ENCODE measurements at regions not wholly inside any gene's neighbourhood (a gene's known extent, or its start where the extent isn't known, plus 50 kb on each side); places are given as distances from the start of the nearest gene placed in this dataset.

DNA sequence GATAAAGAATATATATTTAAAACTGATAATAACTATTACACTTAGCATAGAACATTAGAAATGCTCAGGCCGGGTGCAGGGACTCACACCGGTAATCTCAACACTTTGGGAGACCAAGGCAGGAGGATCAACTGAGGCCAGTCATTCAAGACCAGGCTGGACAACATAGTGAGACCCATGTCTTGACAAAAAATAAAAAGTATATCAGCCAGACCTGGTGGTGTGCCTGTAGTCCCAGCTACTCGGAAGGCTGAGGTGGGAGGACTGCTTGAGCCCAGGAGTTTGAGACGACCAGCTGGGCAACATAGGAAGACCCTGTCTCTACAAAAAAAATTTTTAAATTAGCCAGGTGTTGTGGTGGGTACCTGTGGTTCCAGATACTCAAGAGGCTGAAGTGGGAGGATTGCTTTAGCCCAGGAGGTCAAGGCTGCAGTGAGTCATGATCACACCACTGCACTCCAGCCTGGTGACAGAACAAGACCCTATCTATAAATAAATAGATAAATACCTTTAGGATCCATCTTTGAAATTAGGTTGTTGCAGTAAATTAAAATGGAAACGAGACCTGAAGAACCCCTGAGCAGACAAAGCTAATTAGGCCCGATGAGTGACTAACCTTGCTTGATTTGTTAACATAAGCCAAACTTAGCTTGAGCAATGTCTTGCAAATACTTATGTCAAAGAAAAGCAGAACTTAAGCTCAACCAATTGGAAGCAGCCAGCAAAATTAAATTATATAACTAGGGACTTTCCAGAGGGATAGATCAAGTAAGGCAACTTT lies 75.8 kb upstream of the E2F3 start:
- Histone ChIP-seq H3K27ac (ENCODE audit: low read length) (no peak overlapping the region), H3K27me3 (ENCODE audit: control insufficient read depth, insufficient read depth, low read length) (peaks cover 5% of the 10 kb centered on the region), H3K36me3 (ENCODE audit: control insufficient read depth, insufficient read depth, low read length) (no peaks in the 10 kb centered on the region), H3K4me3 (ENCODE audit: low read depth in 2 of 2, low read length in 2 of 2) (no peak overlapping the region), H3K9me3 (ENCODE audit: control insufficient read depth, insufficient read depth, low read depth, low read length) (no peaks in the 10 kb centered on the region), H3K4me1 (ENCODE audit: control insufficient read depth, insufficient read depth, low read length) (no peaks in the 10 kb centered on the region)
- ChIA-PET CTCF (no interaction called here), POLR2A (no interaction called here)
- TF ChIP-seq TCF7L2 (IDR thresholded peaks at IDR 0.05; ENCODE audit: low read depth, low read length), result no peak
- TF ChIP-seq, protein P1, sequence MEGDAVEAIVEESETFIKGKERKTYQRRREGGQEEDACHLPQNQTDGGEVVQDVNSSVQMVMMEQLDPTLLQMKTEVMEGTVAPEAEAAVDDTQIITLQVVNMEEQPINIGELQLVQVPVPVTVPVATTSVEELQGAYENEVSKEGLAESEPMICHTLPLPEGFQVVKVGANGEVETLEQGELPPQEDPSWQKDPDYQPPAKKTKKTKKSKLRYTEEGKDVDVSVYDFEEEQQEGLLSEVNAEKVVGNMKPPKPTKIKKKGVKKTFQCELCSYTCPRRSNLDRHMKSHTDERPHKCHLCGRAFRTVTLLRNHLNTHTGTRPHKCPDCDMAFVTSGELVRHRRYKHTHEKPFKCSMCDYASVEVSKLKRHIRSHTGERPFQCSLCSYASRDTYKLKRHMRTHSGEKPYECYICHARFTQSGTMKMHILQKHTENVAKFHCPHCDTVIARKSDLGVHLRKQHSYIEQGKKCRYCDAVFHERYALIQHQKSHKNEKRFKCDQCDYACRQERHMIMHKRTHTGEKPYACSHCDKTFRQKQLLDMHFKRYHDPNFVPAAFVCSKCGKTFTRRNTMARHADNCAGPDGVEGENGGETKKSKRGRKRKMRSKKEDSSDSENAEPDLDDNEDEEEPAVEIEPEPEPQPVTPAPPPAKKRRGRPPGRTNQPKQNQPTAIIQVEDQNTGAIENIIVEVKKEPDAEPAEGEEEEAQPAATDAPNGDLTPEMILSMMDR (IDR thresholded peaks at IDR 0.05), result no peak
- TF ChIP-seq, protein P2, sequence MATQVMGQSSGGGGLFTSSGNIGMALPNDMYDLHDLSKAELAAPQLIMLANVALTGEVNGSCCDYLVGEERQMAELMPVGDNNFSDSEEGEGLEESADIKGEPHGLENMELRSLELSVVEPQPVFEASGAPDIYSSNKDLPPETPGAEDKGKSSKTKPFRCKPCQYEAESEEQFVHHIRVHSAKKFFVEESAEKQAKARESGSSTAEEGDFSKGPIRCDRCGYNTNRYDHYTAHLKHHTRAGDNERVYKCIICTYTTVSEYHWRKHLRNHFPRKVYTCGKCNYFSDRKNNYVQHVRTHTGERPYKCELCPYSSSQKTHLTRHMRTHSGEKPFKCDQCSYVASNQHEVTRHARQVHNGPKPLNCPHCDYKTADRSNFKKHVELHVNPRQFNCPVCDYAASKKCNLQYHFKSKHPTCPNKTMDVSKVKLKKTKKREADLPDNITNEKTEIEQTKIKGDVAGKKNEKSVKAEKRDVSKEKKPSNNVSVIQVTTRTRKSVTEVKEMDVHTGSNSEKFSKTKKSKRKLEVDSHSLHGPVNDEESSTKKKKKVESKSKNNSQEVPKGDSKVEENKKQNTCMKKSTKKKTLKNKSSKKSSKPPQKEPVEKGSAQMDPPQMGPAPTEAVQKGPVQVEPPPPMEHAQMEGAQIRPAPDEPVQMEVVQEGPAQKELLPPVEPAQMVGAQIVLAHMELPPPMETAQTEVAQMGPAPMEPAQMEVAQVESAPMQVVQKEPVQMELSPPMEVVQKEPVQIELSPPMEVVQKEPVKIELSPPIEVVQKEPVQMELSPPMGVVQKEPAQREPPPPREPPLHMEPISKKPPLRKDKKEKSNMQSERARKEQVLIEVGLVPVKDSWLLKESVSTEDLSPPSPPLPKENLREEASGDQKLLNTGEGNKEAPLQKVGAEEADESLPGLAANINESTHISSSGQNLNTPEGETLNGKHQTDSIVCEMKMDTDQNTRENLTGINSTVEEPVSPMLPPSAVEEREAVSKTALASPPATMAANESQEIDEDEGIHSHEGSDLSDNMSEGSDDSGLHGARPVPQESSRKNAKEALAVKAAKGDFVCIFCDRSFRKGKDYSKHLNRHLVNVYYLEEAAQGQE (IDR thresholded peaks at IDR 0.05; ENCODE audit: insufficient read depth in 1 of 2, low read depth in 2 of 2, low read length in 1 of 2), result no peak
- no TSS peak for BruUV-seq (replicated peaks)
- no peak for ATAC-seq
- in situ Hi-C loops (cut with HindIII; ENCODE audit: low pct_unique_long_range_greater_than_20kb, low sequenced_read_pairs) (no loop called here), intact Hi-C loops (cut with micrococcal nuclease; ENCODE audit: unreplicated experiment) (no loop called here)
- DNase-seq (ENCODE audit: low read depth, low spot score), result no peak

DNA sequence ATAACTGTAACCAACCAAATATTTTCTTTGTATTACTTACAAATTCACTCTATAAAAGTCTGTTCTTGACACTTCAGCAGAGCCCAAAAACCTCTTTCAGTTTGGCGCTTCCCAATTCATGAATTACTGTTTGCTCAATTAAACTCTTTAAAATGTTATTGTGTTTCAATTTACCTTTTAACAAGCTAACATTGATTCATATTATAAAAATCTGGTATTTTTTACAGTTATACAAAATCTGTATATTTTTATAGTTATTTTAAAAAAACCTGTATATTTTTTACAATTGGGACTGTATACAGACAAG lies 75.3 kb upstream of the E2F3 start:
- no peak for DNase-seq (ENCODE audit: low read depth, low spot score)
- intact Hi-C loops (cut with micrococcal nuclease; ENCODE audit: unreplicated experiment), result no loop called here
- Histone ChIP-seq H3K9me3 (ENCODE audit: control insufficient read depth, insufficient read depth, low read depth, low read length) (no peaks in the 10 kb centered on the region), H3K36me3 (ENCODE audit: control insufficient read depth, insufficient read depth, low read length) (no peaks in the 10 kb centered on the region), H3K4me3 (ENCODE audit: low read depth in 2 of 2, low read length in 2 of 2) (no peak overlapping the region), H3K27ac (ENCODE audit: low read length) (no peak overlapping the region), H3K4me1 (ENCODE audit: control insufficient read depth, insufficient read depth, low read length) (no peaks in the 10 kb centered on the region), H3K27me3 (ENCODE audit: control insufficient read depth, insufficient read depth, low read length) (peaks cover 6% of the 10 kb centered on the region)
- BruUV-seq (replicated peaks), result no TSS peak
- TF ChIP-seq SIN3A (IDR thresholded peaks at IDR 0.05; ENCODE audit: borderline replicate concordance, insufficient read depth, low read depth, low read length) (no peak), POLR2AphosphoS5 (IDR thresholded peaks at IDR 0.05; ENCODE audit: low read depth, low read length) (no peak), TCF7L2 (IDR thresholded peaks at IDR 0.05; ENCODE audit: low read depth, low read length) (no peak)
- TF ChIP-seq, protein P2 (IDR thresholded peaks at IDR 0.05; ENCODE audit: insufficient read depth in 1 of 2, low read depth in 2 of 2, low read length in 1 of 2), result no peak
- TF ChIP-seq, protein P1 (IDR thresholded peaks at IDR 0.05), result no peak
- no peak for ATAC-seq
- in situ Hi-C loops (cut with HindIII; ENCODE audit: low pct_unique_long_range_greater_than_20kb, low sequenced_read_pairs), result no loop called here
- ChIA-PET CTCF (no interaction called here), POLR2A (no interaction called here)
